Left kidney (tissue), 1 donor: ENCODE measurements at regions not wholly inside any gene's neighbourhood (a gene's known extent, or its start where the extent isn't known, plus 50 kb on each side); places are given as distances from the start of the nearest gene placed in this dataset.

ENCODE experiments used
- DNase-seq: peaks from one replicate; pipeline ENCODE4 v3.0.0-alpha.2; 2013

DNA sequence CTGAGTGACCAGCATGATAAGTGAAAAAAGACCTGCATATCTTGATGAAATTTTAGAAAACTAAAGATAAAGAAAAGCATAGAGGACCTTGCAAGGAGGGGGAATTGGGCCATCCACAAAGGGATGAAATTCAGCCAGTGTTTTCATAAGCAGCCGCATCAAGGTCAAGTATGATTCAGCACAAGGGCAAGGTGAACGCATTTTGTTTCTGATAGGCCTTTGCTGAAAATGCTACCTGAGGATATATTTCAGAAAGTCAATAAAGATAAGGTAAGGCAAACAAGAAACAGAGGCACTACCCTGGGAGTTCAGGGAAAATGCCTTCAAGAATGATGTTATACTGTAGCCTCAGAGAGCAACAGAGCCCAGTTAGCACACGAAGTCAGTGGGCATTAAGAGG lies 55.0 kb upstream of the SHH start:
- no peak for DNase-seq

DNA sequence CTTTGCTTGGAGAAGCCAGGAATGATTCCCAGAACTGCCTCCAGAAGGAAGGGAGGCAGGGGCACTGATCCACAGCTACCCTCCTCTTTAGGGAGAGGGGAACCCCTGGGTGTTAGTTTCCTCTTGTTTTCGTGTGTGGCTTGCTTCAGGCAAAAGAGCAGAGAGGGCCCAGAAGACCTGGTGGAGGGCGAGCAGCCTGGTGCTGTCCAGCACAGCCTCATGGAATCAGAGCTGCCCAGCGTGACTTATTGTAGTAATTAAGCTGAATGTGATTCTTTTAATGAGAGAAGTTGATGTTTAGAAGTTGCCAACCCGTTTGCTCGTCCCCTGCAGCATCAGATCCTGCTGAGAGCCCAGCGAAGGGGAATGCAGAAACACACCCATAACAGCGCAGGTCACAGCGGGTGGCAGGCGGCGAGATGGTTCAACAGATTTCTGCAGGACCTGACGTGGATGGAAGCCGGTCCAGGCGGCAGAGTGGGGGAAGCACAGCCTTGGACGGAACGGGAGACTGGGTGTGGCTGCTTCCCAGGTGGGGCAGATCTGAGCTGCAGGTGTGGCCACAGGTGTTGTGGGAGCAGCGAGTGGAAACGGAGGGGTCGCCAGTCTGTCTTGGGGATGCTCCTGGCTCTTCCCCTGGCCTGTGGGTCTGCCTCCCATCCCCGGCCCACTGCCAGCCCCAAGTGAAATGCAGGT lies 53.7 kb upstream of the SHH start:
- DNase-seq = peak; percentile 13

DNA sequence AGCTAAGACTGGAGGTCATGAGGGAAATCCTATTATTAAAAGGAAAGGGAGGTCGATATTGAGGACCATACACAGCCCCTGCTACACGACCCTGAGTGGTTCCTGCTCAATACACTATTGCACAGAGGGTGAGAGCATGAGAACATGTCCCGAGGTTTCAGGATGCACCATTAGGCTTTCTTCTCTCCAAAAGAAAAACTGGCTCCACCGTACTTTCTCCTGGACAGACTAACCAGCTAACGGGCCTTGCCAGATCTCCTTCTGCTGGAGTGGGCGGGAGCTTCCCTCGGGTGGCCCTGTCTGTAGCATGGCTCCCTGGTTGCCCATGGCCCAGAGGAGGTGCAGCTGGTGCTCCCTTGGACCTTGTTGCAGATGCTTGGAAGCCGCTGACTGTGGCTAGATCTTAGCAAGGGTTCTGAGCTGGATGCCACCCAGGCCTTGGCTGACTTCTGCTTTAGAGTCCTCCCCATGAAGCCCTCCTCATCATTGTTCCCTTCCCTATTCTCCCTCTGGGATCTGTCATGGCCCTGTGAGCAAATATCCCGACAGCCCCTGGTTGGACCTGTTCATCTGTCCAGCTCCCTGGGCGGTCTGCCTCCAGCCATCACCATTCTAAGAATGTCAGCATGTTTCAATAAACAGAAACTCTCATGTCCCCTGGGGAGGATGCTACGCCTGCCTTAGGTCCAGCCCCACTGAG lies 52.9 kb upstream of the SHH start:
- DNase-seq = no peak

DNA sequence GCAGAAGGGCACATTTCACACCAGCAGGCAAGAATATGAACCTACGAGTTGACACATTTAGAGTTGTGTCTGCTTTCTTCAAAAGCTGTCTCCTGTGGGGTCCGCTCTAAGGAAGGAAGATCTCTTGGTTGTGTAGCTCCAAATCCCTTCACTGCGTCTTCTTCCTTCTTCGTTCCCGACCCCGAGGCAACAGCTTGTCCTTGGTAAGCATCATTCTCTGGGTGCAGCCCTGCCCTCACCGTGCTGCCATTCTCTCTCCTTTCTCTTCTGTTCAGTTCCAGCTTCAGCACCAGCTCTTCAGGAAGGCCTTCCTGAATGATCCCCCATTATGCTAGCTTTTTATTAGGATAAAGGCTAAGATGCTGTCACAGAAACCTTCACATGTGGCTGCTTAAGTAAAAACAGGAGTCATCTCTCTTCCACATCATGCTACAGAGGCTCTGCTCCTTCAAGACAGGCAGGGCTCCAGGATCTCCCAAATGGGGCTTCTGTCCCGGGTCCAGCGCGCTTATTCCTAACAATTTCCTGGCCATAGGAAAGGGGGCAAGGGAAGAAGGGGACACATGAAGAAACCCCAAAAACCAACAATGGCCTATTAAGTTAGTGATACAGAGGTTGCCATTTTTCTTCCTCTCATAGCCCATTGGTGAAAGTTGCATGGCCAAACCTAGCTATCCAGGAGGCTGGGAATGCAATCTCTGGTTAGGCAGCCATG lies 52.2 kb upstream of the SHH start:
- no peak for DNase-seq

DNA sequence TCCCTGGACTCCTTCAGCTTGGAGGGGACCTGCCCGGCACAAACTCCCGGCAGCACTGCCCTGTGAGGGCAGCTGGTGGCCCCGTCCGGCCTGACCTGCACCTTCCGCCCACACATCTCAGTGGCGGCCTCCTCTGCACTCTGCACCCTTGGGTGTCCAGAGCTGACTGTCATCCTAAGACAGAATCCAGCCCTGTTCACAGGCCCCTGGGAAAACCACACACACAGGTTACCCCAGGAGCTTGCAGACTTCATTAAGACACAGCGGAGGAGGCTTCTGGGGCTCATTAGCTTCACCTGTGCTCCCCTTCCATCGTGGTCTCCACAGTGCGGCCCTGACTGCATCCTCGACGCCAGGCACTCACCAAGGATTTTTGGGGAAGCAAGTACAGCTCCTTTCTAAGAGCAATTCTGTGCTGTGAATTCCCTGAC lies 51.5 kb upstream of the SHH start:
- no peak for DNase-seq

DNA sequence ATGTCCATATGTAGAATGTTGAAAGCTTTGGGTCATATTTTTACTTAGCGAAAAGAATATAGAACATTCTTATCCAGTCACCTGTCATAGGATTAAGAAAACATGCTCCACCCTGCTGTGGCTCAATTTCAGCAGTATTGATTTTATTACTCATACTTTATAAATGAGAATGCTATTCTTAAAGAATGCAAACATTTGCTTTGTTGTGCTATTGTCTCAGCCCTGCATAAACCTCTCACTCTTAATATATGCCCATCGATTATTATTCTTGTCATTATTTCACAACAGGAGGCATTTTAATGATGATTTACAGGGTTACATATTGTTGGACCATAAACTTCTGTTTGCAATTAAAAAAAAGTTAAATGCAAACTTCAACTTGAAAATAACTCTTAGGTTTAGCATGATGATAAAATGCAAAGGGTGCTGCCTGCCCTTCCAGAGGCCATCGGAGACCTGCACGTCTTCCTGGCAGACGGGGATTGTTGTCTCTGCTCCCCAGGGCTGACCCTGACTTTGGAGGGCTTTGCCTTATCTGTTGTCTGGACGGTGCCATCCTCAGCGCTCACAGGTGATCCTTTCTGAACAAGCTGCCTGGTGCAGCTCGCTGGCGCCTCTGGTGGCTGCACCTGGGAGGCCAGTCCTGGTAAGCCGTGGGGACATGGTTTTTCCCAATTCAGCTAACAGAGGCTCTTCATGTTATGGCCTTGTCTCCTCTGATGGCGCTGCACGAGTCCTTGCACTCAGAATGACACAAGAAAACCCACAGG lies 50.0 kb upstream of the SHH start:
- no peak for DNase-seq
